ENCODE measurements at regions not wholly inside any gene's neighbourhood (a gene's known extent, or its start where the extent isn't known, plus 50 kb on each side); places are given as distances from the start of the nearest gene placed in this dataset.

DNA sequence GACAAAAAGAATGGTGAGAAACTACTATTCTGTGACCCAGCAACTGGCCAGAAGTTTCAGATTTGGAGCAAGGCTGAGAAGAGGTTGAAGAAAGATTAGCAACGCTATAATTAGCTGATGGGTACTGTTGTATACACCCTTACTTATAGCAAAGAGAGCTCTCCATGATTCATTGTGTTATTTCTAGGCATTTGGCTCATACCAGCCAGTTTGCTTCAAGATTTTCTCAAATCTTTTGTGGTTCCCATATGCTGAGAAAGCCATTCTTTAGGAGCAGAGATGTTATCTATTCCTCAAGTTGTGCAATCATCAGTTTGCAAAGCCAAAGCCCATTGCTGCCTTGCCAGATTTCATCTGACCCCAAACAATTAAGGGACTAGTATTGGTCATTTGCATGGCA, 179.4 kb downstream of the ETS1 start:
- H3K4me2 ChIP-seq (ENCODE audit: low read length) = no peak overlapping the region
- no peaks in the 10 kb centered on the region for H3K36me3 ChIP-seq (ENCODE audit: control insufficient read depth, low read length)
- H3F3A ChIP-seq (ENCODE audit: control insufficient read depth, insufficient read depth) = no peaks in the 10 kb centered on the region
- H3K79me2 ChIP-seq (ENCODE audit: control insufficient read depth, low read length) = no peaks in the 10 kb centered on the region
- H3K9me2 ChIP-seq (replicated peaks; ENCODE audit: control insufficient read depth, low read length) = no peaks in the 10 kb centered on the region
- no peak for TF ChIP-seq EZH2phosphoT487 (IDR thresholded peaks at IDR 0.05; ENCODE audit: borderline replicate concordance, low read length)
- TF ChIP-seq, protein P1, sequence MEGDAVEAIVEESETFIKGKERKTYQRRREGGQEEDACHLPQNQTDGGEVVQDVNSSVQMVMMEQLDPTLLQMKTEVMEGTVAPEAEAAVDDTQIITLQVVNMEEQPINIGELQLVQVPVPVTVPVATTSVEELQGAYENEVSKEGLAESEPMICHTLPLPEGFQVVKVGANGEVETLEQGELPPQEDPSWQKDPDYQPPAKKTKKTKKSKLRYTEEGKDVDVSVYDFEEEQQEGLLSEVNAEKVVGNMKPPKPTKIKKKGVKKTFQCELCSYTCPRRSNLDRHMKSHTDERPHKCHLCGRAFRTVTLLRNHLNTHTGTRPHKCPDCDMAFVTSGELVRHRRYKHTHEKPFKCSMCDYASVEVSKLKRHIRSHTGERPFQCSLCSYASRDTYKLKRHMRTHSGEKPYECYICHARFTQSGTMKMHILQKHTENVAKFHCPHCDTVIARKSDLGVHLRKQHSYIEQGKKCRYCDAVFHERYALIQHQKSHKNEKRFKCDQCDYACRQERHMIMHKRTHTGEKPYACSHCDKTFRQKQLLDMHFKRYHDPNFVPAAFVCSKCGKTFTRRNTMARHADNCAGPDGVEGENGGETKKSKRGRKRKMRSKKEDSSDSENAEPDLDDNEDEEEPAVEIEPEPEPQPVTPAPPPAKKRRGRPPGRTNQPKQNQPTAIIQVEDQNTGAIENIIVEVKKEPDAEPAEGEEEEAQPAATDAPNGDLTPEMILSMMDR (IDR thresholded peaks at IDR 0.05; ENCODE audit: low read depth, low read length, poor library complexity, severe bottlenecking) = no peak
- H3K9me3 ChIP-seq (ENCODE audit: control insufficient read depth, insufficient read depth, low read length) = no peaks in the 10 kb centered on the region
- H3K4me3 ChIP-seq (ENCODE audit: low read length) = no peak overlapping the region
- no peaks in the 10 kb centered on the region for H4K20me1 ChIP-seq (ENCODE audit: control insufficient read depth, insufficient read depth, low read depth, low read length)
- no peaks in the 10 kb centered on the region for H3K27me3 ChIP-seq (ENCODE audit: control insufficient read depth, low read length)
- H3K27ac ChIP-seq (ENCODE audit: low read depth, low read length) = no peak overlapping the region
- peaks cover 4% of the 10 kb centered on the region for H3K4me1 ChIP-seq (ENCODE audit: control insufficient read depth, low read length)

DNA sequence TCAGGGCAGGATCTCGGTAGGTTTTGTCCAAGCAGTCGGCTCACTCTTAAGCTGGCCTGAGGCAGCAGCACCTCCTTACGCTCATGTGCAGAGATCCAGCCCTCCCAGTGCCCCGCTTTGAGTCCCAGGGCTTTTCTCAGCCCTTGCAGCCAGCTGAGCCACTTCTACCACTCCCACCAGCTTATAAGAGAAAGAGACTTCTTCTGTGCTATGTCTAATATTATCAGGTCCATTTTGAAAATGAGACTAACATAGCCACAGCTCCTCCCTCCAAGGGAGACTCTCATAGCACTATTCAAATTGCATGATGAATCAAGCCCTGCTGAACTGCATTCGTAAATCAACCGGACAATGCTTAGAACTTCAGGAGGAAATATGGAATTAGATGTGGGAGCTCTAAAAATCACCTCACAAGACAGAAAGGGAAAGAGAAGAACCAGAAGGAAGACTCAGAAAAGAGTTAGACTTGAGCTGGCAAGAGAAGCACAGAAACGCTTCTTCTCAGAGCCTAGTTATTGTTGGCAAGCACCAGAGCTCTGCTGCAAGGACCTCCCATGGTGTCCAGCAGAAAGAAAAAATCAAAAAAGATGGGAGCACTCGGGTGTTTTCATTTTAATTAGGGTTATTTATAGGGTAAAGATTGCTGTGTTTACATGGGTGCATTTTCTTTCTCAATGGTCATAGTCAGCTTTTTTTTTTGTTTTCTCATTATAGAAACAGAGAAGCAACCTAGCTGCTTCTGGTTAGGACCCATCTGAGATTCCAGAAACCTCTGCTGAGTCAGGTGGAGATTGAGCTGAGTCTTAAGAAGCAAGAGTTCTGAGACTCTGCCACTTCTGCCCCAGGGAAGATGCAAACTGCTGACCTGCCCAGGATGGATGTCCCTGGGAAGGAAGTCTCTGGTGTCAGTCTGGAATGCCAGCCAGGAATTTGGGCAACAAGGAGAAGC, 181.4 kb downstream of the ETS1 start:
- TF ChIP-seq, protein P1 (IDR thresholded peaks at IDR 0.05; ENCODE audit: low read depth, low read length, poor library complexity, severe bottlenecking) = no peak
- no peak for TF ChIP-seq EZH2phosphoT487 (IDR thresholded peaks at IDR 0.05; ENCODE audit: borderline replicate concordance, low read length)
- H3K27me3 ChIP-seq (ENCODE audit: control insufficient read depth, low read length) = no peaks in the 10 kb centered on the region
- no peaks in the 10 kb centered on the region for H3K36me3 ChIP-seq (ENCODE audit: control insufficient read depth, low read length)
- no peaks in the 10 kb centered on the region for H3K79me2 ChIP-seq (ENCODE audit: control insufficient read depth, low read length)
- no peak overlapping the region for H3K4me3 ChIP-seq (ENCODE audit: low read length)
- no peak overlapping the region for H3K4me2 ChIP-seq (ENCODE audit: low read length)
- H3K9me3 ChIP-seq (ENCODE audit: control insufficient read depth, insufficient read depth, low read length) = no peaks in the 10 kb centered on the region
- no peaks in the 10 kb centered on the region for H4K20me1 ChIP-seq (ENCODE audit: control insufficient read depth, insufficient read depth, low read depth, low read length)
- H3K4me1 ChIP-seq (ENCODE audit: control insufficient read depth, low read length) = peaks cover 3% of the 10 kb centered on the region; the same call in 1 of the 2 replicates
- H3K27ac ChIP-seq (ENCODE audit: low read depth, low read length) = no peak overlapping the region
- H3F3A ChIP-seq (ENCODE audit: control insufficient read depth, insufficient read depth) = no peaks in the 10 kb centered on the region
- no peaks in the 10 kb centered on the region for H3K9me2 ChIP-seq (replicated peaks; ENCODE audit: control insufficient read depth, low read length)

DNA sequence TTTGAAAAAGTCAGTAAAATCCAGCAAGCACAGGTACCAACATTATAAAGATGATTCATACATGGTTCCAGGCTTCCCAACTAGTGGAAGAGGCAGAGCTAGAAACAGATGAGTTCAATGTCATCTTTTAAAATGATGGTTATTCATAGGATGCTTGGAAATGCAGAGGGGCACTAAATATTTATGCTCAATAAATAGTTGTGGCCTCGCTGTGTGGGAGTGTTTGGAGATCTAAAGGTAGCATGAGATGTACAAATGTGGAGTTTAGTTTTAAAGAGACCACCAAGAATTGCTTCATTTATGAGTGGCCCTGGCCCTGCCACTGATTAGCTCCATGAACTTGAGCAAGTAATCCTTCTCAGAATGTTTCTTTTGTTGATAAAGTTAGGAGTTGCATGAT, 182.2 kb downstream of the ETS1 start:
- Histone ChIP-seq H3K4me2 (ENCODE audit: low read length) (no peak overlapping the region), H3K27me3 (ENCODE audit: control insufficient read depth, low read length) (no peaks in the 10 kb centered on the region), H3K79me2 (ENCODE audit: control insufficient read depth, low read length) (no peaks in the 10 kb centered on the region), H3K9me2 (replicated peaks; ENCODE audit: control insufficient read depth, low read length) (no peaks in the 10 kb centered on the region), H4K20me1 (ENCODE audit: control insufficient read depth, insufficient read depth, low read depth, low read length) (no peaks in the 10 kb centered on the region), H3F3A (ENCODE audit: control insufficient read depth, insufficient read depth) (no peaks in the 10 kb centered on the region), H3K27ac (ENCODE audit: low read depth, low read length) (no peak overlapping the region), H3K4me3 (ENCODE audit: low read length) (no peak overlapping the region), H3K9me3 (ENCODE audit: control insufficient read depth, insufficient read depth, low read length) (no peaks in the 10 kb centered on the region), H3K36me3 (ENCODE audit: control insufficient read depth, low read length) (no peaks in the 10 kb centered on the region), H3K4me1 (ENCODE audit: control insufficient read depth, low read length) (peaks cover 3% of the 10 kb centered on the region; the same call in 1 of the 2 replicates)
- TF ChIP-seq, protein P1 (IDR thresholded peaks at IDR 0.05; ENCODE audit: low read depth, low read length, poor library complexity, severe bottlenecking) = no peak
- no peak for TF ChIP-seq EZH2phosphoT487 (IDR thresholded peaks at IDR 0.05; ENCODE audit: borderline replicate concordance, low read length)

Data from DOHH2 (cell line).